Medulla oblongata (tissue), 1 donor: ENCODE measurements at regions not wholly inside any gene's neighbourhood (a gene's known extent, or its start where the extent isn't known, plus 50 kb on each side); places are given as distances from the start of the nearest gene placed in this dataset.

Source experiments
- DNase-seq: peaks from one replicate; pipeline ENCODE4 v3.0.0-alpha.2; 2015; ENCODE audit errors: extremely low spot score

GRCh38 chr6:25038300-25038699, 102.5 kb upstream of the RIPOR2 start:
- DNase-seq, result no peak

GRCh38 chr6:25038999-25039398, 103.2 kb upstream of the RIPOR2 start:
- DNase-seq, result no peak

- no peak for DNase-seq
Observed at GRCh38 chr6:25041485-25042035, 105.8 kb upstream of the RIPOR2 start.

GRCh38 chr6:25042036-25042521, 106.3 kb upstream of the RIPOR2 start:
- no peak for DNase-seq

- DNase-seq, result no peak
Observed at GRCh38 chr6:25042536-25042935, 106.8 kb upstream of the RIPOR2 start.

- no peak for DNase-seq
Observed at GRCh38 chr6:25042984-25043725, 107.4 kb upstream of the RIPOR2 start.

- DNase-seq, result no peak
Observed at GRCh38 chr6:25043892-25044291, 108.1 kb upstream of the RIPOR2 start.

- no peak for DNase-seq
Observed at GRCh38 chr6:25046942-25047341, 111.2 kb upstream of the RIPOR2 start.

GRCh38 chr6:25050356-25050755, 114.6 kb upstream of the RIPOR2 start:
- no peak for DNase-seq

GRCh38 chr6:25051083-25051482, 115.3 kb upstream of the RIPOR2 start:
- no peak for DNase-seq

GRCh38 chr6:25052181-25052580, 116.4 kb upstream of the RIPOR2 start:
- no peak for DNase-seq

GRCh38 chr6:25053875-25054371, 118.2 kb upstream of the RIPOR2 start:
- no peak for DNase-seq

- no peak for DNase-seq
Observed at GRCh38 chr6:25054469-25054868, 118.7 kb upstream of the RIPOR2 start.

- no peak for DNase-seq
Observed at GRCh38 chr6:25056130-25056529, 120.4 kb upstream of the RIPOR2 start.

GRCh38 chr6:25057111-25057905, 121.5 kb upstream of the RIPOR2 start:
- no peak for DNase-seq

GRCh38 chr6:25058441-25058840, 122.7 kb upstream of the RIPOR2 start:
- no peak for DNase-seq

- DNase-seq, result no peak
Observed at GRCh38 chr6:25058941-25059340, 123.2 kb upstream of the RIPOR2 start.

- no peak for DNase-seq
Observed at GRCh38 chr6:25060522-25060921, 124.8 kb upstream of the RIPOR2 start.

- no peak for DNase-seq
Observed at GRCh38 chr6:25061289-25061936, 125.7 kb upstream of the RIPOR2 start.

GRCh38 chr6:25062070-25062811, 126.5 kb upstream of the RIPOR2 start:
- no peak for DNase-seq

- no peak for DNase-seq
Observed at GRCh38 chr6:25064006-25064405, 128.2 kb upstream of the RIPOR2 start.
